Loucy (cell line): ENCODE measurements at regions not wholly inside any gene's neighbourhood (a gene's known extent, or its start where the extent isn't known, plus 50 kb on each side); places are given as distances from the start of the nearest gene placed in this dataset.
"Not testable (repeated sequence)": the region's sequence is repeated elsewhere in the genome, so short reads cannot be mapped to it uniquely, and the experiment has no call there.

Experiments
- H2AFZ ChIP-seq: fragments of 200-600 bp; sonication (generic); 2 replicates; pipeline ENCODE4 v1.6.0; 2016; ENCODE audit warnings: antibody characterized with exemption, mild to moderate bottlenecking, low read length, moderate library complexity
- H3F3A ChIP-seq: fragments of 200-600 bp; 2 replicates; pipeline ENCODE4 v1.6.0; 2016; ENCODE audit warnings: antibody characterized with exemption, low read depth, mild to moderate bottlenecking
- H3K27me3 ChIP-seq: fragments of 200-600 bp; sonication (generic); 2 replicates; pipeline ENCODE4 v1.6.1; 2014; ENCODE audit warnings: low read length, mild to moderate bottlenecking; ENCODE audit not compliant: insufficient read depth, poor library complexity, severe bottlenecking
- H3K36me3 ChIP-seq: fragments of 200-600 bp; sonication (generic); 2 replicates; pipeline ENCODE4 v1.6.1; 2016; ENCODE audit warnings: low read length; ENCODE audit not compliant: insufficient read depth
- H3K4me1 ChIP-seq: fragments of 200-600 bp; sonication (generic); 2 replicates; pipeline ENCODE4 v1.5.1; 2014; ENCODE audit warnings: low read length, mild to moderate bottlenecking; ENCODE audit not compliant: insufficient read depth, poor library complexity, severe bottlenecking
- H3K4me2 ChIP-seq: fragments of 200-600 bp; sonication (generic); 2 replicates; pipeline ENCODE4 v1.6.0; 2014; ENCODE audit warnings: antibody characterized with exemption, low read length, low read depth, mild to moderate bottlenecking; ENCODE audit not compliant: poor library complexity, severe bottlenecking
- H3K4me3 ChIP-seq: fragments of 200-600 bp; sonication (generic); 2 replicates; pipeline ENCODE4 v1.5.1; 2014; ENCODE audit warnings: low read length, mild to moderate bottlenecking, mixed read lengths; ENCODE audit not compliant: poor library complexity, severe bottlenecking
- H3K79me2 ChIP-seq: fragments of 200-600 bp; sonication (generic); 2 replicates; pipeline ENCODE4 v1.6.1; 2014; ENCODE audit warnings: low read length; ENCODE audit not compliant: insufficient read depth
- H3K9ac ChIP-seq: fragments of 200-600 bp; sonication (generic); 2 replicates; pipeline ENCODE4 v1.6.0; 2014; ENCODE audit warnings: mild to moderate bottlenecking, low read depth, low read length, moderate library complexity; ENCODE audit not compliant: poor library complexity, severe bottlenecking
- H3K9me2 ChIP-seq: fragments of 200-600 bp; sonication (generic); replicated peaks from 2 replicates; pipeline ENCODE4 v1.6.1; 2016; ENCODE audit warnings: low read depth, low read length, mixed read lengths
- H3K9me3 ChIP-seq: fragments of 200-600 bp; sonication (generic); 2 replicates; pipeline ENCODE4 v1.6.1; 2014; ENCODE audit warnings: mild to moderate bottlenecking, antibody characterized with exemption, low read length, low read depth; ENCODE audit not compliant: insufficient read depth
- H4K20me1 ChIP-seq: fragments of 200-600 bp; sonication (generic); 2 replicates; pipeline ENCODE4 v1.6.0; 2014; ENCODE audit warnings: antibody characterized with exemption, low read length, mild to moderate bottlenecking; ENCODE audit not compliant: insufficient read depth, poor library complexity, severe bottlenecking
- EZH2phosphoT487 ChIP-seq: fragments of 200-600 bp; IDR thresholded peaks from 2 replicates; pipeline ENCODE4 v1.6.1; 2018; ENCODE audit warnings: antibody characterized with exemption, mild to moderate bottlenecking, moderate library complexity, borderline replicate concordance
- TF ChIP-seq, protein P1 (sequence below): fragments of 200-600 bp; sonication (generic); conservative IDR thresholded peaks from 2 replicates; pipeline ENCODE4 v1.5.1; 2014; ENCODE audit warnings: mild to moderate bottlenecking, antibody characterized with exemption, low read length

DNA sequence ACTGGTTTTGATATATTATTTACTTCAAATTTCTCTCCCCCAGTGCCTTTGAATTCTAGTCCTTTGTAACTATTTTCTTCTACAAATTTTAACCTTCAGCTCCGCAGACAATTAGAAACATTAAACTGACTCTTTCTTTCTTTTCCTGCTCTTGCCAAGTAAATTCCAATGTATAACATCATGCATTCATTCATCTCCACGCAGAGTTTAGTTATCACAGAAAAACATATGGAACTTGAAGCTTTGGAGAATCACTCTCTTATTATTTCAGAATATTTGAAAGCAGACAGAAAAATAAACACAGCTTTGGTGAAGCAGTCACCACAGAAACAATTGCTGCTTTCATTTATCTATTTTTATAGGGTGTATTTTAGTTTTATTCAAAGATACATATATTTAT is 778.7 kb upstream of the CDH8 start:
- H3K79me2 ChIP-seq = no peaks in the 10 kb centered on the region
- no peaks in the 10 kb centered on the region for H3K4me1 ChIP-seq
- TF ChIP-seq EZH2phosphoT487 = no peak
- TF ChIP-seq, protein P1, sequence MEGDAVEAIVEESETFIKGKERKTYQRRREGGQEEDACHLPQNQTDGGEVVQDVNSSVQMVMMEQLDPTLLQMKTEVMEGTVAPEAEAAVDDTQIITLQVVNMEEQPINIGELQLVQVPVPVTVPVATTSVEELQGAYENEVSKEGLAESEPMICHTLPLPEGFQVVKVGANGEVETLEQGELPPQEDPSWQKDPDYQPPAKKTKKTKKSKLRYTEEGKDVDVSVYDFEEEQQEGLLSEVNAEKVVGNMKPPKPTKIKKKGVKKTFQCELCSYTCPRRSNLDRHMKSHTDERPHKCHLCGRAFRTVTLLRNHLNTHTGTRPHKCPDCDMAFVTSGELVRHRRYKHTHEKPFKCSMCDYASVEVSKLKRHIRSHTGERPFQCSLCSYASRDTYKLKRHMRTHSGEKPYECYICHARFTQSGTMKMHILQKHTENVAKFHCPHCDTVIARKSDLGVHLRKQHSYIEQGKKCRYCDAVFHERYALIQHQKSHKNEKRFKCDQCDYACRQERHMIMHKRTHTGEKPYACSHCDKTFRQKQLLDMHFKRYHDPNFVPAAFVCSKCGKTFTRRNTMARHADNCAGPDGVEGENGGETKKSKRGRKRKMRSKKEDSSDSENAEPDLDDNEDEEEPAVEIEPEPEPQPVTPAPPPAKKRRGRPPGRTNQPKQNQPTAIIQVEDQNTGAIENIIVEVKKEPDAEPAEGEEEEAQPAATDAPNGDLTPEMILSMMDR = no peak
- no peak overlapping the region for H2AFZ ChIP-seq
- no peak overlapping the region for H3K9ac ChIP-seq
- no peak overlapping the region for H3K4me3 ChIP-seq
- no peaks in the 10 kb centered on the region for H3K27me3 ChIP-seq
- no peak overlapping the region for H3K4me2 ChIP-seq
- no peaks in the 10 kb centered on the region for H3K9me3 ChIP-seq
- no peaks in the 10 kb centered on the region for H3K36me3 ChIP-seq
- no peaks in the 10 kb centered on the region for H3F3A ChIP-seq
- no peaks in the 10 kb centered on the region for H3K9me2 ChIP-seq
- H4K20me1 ChIP-seq = no peaks in the 10 kb centered on the region

DNA sequence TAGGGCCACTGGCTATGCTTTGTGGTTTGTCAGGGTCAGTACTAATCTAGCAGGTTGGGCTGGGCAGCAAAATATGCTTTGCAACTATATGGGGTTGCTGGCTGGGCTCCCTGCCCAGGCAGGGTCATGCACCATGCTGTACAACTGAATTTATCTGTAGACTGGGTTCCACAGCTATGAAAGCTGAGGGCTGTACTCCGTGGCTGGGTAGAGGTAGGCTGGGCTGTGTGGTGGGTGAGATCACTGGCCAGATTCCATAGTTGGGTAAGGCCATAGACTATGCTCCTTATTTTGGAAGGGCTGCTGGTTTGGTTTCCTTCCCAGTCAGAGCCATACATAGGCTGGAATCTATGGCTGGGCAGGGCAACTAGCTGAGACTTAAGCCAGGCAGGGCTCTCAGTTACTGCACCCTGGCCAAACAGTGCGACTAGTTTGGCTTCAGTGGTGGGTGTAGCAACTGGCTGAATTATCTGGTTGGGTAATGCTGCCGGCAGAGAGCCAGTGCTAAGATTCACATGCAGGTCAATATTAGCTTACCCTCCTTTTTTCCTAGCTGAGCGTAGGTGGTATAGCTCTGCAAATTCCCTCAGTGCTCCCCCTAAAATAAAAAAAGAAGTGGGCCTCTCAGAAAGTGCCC is 769.1 kb upstream of the CDH8 start:
- Histone ChIP-seq H3F3A (no peaks in the 10 kb centered on the region), H3K9me2 (no peaks in the 10 kb centered on the region), H4K20me1 (no peaks in the 10 kb centered on the region), H3K36me3 (no peaks in the 10 kb centered on the region), H3K9ac (no peak overlapping the region), H3K4me3 (no peak overlapping the region), H3K9me3 (no peaks in the 10 kb centered on the region; the same call in 1 of the 2 replicates), H3K4me2 (no peak overlapping the region), H3K27me3 (no peaks in the 10 kb centered on the region), H2AFZ (no peak overlapping the region), H3K79me2 (no peaks in the 10 kb centered on the region), H3K4me1 (no peaks in the 10 kb centered on the region)
- TF ChIP-seq, protein P1 = no peak
- no peak for TF ChIP-seq EZH2phosphoT487

DNA sequence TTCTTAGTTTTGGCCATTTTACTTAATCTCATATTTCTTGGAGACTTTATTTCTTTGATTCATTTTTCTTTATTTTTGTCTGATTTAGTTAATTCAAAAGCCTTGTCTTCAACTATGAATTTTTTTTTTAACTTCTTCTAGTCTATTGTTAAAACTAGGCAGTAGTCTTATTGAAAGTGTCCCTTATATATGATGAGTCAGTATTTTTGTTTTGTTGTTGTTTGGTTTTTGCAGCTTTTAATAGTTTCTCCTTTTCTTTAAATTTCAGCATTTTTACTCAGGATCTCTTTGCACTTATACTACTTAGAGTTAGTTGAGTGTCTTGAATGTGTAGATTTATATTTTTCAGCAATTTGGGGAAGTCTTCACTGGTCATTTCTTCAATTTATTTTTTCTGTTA is 758.5 kb upstream of the CDH8 start:
- H3K79me2 ChIP-seq = no peaks in the 10 kb centered on the region
- H2AFZ ChIP-seq = no peak overlapping the region
- H4K20me1 ChIP-seq = no peaks in the 10 kb centered on the region
- no peaks in the 10 kb centered on the region for H3K9me2 ChIP-seq
- H3K9ac ChIP-seq = no peak overlapping the region
- no peaks in the 10 kb centered on the region for H3K27me3 ChIP-seq
- H3K9me3 ChIP-seq = no peaks in the 10 kb centered on the region
- no peak for TF ChIP-seq EZH2phosphoT487
- TF ChIP-seq, protein P1 = no peak
- H3K4me1 ChIP-seq = no peaks in the 10 kb centered on the region
- H3K4me2 ChIP-seq = no peak overlapping the region
- H3K4me3 ChIP-seq = no peak overlapping the region
- no peaks in the 10 kb centered on the region for H3K36me3 ChIP-seq
- H3F3A ChIP-seq = no peaks in the 10 kb centered on the region

DNA sequence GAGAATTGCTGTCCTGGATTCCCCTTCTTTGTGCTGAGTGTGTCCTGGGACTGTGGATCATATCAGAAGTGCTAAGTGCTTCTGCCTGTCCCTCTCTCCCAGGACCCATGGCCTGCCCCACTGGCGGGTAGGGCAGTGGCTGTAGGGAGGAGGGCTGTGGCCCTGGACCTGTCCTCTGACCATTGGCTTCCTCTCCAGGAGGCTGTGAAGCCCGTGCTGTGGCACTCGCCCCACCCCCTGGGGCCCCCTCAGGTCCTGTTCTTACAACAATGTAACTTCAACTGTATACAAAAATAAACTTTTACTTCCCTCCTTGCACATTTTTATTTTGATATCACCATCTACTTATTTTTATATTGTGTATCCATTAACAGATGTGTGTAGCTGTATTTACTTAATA is 743.8 kb upstream of the CDH8 start:
- not testable (repeated sequence) for H3K36me3 ChIP-seq, H3F3A ChIP-seq, H3K9ac ChIP-seq, H4K20me1 ChIP-seq, H3K9me3 ChIP-seq, H3K4me2 ChIP-seq, H3K4me1 ChIP-seq, H3K9me2 ChIP-seq, H3K79me2 ChIP-seq, H3K4me3 ChIP-seq, H3K27me3 ChIP-seq, H2AFZ ChIP-seq
